Chondrocyte (in vitro differentiated cells): ENCODE measurements at regions not wholly inside any gene's neighbourhood (a gene's known extent, or its start where the extent isn't known, plus 50 kb on each side); places are given as distances from the start of the nearest gene placed in this dataset.

Experiments used
- DNase-seq: peaks from one replicate; pipeline ENCODE4 v3.0.0; 2021; ENCODE audit warnings: mixed read lengths, low spot score
- H3K27ac Mint-ChIP-seq: one replicate; pipeline ENCODE4 v1.8.0; 2021; ENCODE audit warnings: mild to moderate bottlenecking, moderate library complexity, mixed read lengths; ENCODE audit not compliant: unreplicated experiment
- H3K27me3 Mint-ChIP-seq: 2 replicates; pipeline ENCODE4 v1.8.0; 2021; ENCODE audit warnings: low read depth, mixed read lengths
- H3K36me3 Mint-ChIP-seq: 2 replicates; pipeline ENCODE4 v1.8.0; 2021; ENCODE audit warnings: low read depth, mixed read lengths
- H3K4me1 Mint-ChIP-seq: 2 replicates; pipeline ENCODE4 v1.8.0; 2021; ENCODE audit warnings: low read depth, mild to moderate bottlenecking, mixed read lengths
- H3K4me3 Mint-ChIP-seq: one replicate; pipeline ENCODE4 v1.8.0; 2021; ENCODE audit warnings: mild to moderate bottlenecking, moderate library complexity, mixed read lengths; ENCODE audit not compliant: unreplicated experiment
- H3K9me3 Mint-ChIP-seq: 2 replicates; pipeline ENCODE4 v1.8.0; 2021; ENCODE audit warnings: low read depth, mixed read lengths
- CTCF ChIP-seq: fragments of 200-600 bp; sonication (generic); IDR thresholded peaks from 2 replicates; pipeline ENCODE4 v1.5.0; 2021; ENCODE audit warnings: antibody characterized with exemption, mild to moderate bottlenecking, moderate library complexity

DNA sequence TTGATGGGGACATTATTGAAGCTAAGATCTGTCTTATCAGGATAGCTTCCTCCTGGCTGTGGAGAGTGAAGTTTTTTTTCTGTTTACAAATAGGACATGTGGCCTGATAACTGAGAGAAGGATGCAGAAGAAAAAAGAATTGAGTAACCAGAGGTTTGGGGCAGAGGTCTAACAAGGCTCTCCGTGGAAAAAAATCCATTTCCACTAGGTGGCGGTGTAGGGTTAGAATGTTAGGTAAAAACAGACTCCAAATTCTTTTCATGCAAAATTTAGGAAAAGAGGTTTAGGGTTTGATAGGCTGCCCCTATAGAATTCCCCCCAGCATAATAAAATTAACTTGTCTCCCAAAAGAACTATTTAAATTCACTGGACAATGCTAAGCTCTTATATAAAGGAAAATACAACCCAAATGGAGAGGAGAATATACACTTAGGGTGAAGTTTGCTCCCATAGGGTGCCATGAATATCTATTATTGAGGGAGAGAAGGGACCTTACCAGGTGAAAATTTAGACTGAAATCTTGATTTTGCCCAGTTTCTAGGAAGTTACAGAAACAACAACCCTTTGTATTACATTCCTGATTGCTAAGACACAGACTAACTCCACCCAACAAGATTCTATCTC, 1560.4 kb downstream of the OTOL1 start:
- Mint-ChIP-seq H3K27me3 (peaks cover 3% of the 10 kb centered on the region), H3K4me1 (no peaks in the 10 kb centered on the region), H3K27ac (no peak overlapping the region), H3K4me3 (no peak overlapping the region), H3K9me3 (no peaks in the 10 kb centered on the region), H3K36me3 (no peaks in the 10 kb centered on the region)
- DNase-seq = no peak
- TF ChIP-seq CTCF = peak; percentile 83

DNA sequence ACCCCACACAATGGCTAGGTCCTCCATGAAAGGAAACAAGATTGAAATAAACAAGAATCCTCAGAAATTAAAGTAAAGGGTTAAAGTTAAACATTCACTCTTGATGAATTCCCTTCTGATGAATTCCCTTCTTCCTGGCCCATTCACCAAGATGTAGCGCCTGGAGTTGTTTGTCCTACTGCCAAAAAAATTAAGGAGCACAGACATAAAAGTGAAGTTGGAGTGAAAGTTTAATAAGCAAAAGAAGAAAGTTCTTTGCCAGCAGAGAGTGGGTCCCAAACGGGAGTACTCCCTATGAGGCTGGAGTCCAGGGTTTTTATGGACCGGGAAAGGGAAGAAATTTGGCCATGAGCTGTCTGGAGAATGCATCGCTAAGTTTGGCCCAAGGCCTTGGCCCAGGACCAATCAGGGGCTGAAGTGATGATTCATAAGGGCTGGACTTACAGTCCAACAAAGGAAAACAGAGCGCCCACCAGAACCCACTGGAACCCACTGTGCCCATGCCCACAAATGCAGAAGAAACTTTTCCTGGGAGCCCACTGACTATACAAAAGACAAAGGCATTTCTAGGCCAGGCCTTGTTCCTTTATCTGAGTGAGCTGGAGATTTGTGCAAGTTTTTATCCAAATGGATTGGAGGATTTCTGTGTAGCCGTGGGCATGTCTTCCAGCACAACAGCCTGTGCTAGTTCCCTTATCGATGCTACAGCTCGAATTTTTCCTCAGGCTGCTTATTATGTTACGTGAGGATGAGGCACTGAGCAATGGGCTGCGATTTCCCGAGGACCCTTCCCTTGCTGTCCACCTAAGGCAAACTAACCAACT, 1561.6 kb downstream of the OTOL1 start:
- no peaks in the 10 kb centered on the region for H3K9me3 Mint-ChIP-seq
- no peaks in the 10 kb centered on the region for H3K36me3 Mint-ChIP-seq
- no peak for TF ChIP-seq CTCF
- no peak for DNase-seq
- no peak overlapping the region for H3K4me3 Mint-ChIP-seq
- no peaks in the 10 kb centered on the region for H3K4me1 Mint-ChIP-seq
- no peak overlapping the region for H3K27ac Mint-ChIP-seq
- H3K27me3 Mint-ChIP-seq = peaks cover 3% of the 10 kb centered on the region

GRCh38 chr3:163071713-163072112, 1575.1 kb downstream of the OTOL1 start:
- Mint-ChIP-seq H3K27me3 (no peaks in the 10 kb centered on the region), H3K36me3 (no peaks in the 10 kb centered on the region), H3K9me3 (peaks cover 10% of the 10 kb centered on the region), H3K4me3 (no peak overlapping the region), H3K27ac (no peak overlapping the region), H3K4me1 (no peaks in the 10 kb centered on the region)
- DNase-seq = no peak
- no peak for TF ChIP-seq CTCF
